ENCODE measurements at regions not wholly inside any gene's neighbourhood (a gene's known extent, or its start where the extent isn't known, plus 50 kb on each side); places are given as distances from the start of the nearest gene placed in this dataset.
A peak's percentile ranks its signal among the peaks of the same experiment; 100 is the strongest.

DNA sequence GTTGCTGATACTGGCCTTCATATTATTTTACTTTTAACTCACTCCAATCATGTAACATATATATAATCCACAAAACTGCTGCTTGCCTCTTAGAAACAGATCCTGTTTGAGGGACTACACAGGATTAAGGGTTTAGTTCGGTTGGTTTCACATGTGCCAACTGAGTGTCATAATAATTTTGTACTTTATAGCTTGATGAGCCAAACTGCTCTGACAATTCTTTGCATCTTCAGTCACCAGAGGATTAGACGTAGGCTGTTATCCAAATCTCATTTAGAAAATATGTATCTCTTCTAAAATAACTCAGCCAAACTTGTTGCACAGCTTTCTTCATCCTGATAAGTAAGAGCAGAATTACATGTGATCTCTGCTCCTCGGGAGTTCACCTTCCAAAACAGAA, 643.6 kb upstream of the PTCHD4 start:
- no peak for DNase-seq (ENCODE audit: extremely low read depth, low read depth)

DNA sequence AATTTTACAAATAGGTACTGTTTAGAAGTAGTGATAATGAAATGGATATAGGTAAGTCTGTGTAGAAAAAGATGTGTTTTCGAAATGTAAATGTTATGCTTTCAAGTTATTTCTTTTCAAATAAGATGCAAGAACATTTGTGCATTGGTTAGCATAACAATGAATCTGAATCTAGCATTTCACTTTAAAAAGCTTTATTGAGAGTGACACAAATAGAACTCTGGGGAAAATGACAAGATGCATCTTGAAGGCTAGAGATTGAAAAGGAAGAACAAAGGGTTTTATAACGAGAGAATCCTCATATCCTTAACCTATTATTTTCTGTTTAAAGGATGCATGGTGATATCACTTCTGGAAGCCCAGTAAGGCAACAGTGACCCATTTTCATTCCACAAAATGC, 639.9 kb upstream of the PTCHD4 start:
- DNase-seq (ENCODE audit: extremely low read depth, low read depth), result no peak

DNA sequence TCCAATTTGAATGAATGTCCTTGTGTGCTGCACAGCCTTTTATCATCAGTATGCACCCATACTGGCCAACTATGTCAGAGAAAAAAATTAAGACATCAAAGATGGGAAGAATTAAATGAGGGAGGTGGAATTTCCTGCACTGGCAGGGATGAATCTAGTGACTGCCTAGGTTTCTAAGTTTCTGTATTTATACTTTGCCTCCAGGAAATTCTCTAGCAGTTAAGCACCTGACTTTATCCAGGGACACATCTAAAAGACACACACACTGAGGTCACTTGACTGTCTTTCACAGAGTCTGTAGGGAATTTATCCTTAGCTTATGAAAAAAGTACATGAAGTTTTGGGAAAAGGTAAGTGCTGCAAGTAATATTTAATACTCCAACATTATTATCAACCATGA, 636.5 kb upstream of the PTCHD4 start:
- no peak for DNase-seq (ENCODE audit: extremely low read depth, low read depth)

DNA sequence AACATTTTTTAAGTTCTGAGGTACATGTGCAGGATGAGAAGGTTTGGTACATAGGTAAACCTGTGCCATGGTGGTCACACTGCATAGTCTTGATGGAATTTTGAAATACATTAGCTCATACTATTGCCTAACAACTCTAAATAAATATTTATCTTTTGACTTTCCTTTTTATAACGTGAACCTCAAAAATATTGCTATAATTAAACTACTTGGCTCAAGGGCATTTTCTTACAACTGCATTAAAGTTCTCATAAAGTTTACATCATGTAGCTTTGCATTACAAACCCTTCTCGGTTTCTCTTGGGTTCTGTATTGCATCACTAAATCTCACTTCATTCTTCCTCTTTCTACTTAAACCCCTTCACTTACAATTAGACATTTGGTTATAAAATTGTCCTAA, 636.0 kb upstream of the PTCHD4 start:
- no peak for DNase-seq (ENCODE audit: extremely low read depth, low read depth)

DNA sequence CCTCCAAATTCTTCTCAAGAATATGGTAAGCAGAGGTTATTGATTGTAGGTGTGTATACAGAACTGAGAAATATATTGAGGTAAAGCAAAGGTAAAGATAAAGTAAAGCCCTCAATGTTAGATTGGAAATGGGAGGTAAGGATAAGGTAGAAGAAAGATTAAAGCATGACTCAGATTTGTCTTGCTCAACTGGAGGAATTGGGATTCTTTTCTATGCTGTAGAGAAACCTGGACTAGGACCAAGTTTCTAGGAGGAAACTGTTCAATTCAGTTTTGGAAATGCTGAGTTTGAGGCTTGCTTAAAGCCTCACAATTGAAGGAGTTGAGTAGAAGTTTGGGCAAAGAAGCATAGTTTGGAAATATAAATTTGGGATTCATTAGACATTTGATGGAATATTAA, 634.0 kb upstream of the PTCHD4 start:
- DNase-seq (ENCODE audit: extremely low read depth, low read depth), result no peak

DNA sequence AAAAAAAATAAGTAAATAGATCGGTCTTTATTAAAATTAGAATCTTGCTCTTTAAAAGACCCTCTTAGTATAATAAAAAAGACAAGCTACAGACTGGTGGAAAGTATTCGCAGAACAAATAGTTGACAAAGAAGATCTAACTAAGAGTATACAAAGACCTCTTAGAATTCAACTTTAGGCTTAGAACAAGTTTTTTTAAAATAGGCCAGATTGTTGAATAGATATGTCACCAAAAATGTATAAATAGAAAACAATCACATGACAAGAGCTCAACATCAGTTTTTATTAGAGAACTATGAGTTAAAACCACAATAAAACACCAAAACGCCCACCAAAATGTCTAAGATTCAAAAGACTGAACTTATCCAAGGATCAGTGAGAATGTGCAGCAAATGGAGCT, 632.7 kb upstream of the PTCHD4 start:
- DNase-seq (ENCODE audit: extremely low read depth, low read depth), result no peak

DNA sequence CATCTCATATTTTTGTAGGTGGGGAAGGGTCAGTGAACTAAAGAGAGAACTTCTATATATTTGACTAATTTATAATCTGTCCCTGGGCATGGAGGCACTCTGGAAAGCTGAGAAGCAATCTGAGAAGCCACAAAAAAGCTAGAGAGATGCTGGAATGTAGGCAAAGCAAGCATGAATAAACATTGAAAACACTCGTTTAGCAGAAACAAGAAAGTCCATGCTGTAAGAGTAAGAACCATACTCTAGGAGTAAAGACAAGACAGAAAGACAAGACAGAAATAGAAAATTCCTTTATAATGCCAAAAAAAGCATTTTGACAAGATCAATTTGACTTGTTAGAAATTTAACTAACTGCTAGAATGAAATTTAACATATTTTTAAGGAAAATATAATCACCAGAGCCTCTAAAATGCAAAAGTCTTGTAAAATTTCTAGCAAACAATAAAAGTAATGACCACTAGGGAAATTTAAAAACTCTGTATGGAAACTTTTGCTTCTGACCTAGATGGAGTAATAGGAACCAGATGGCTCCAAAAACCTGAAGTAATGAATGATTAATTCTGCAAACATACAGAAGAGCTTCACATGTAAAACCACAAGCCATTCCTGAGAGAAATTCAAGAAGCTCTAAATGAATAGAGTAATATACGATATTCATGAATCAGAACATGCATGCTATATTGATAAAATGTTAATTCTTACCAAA, 625.7 kb upstream of the PTCHD4 start:
- no peak for DNase-seq (ENCODE audit: extremely low read depth, low read depth)

DNA sequence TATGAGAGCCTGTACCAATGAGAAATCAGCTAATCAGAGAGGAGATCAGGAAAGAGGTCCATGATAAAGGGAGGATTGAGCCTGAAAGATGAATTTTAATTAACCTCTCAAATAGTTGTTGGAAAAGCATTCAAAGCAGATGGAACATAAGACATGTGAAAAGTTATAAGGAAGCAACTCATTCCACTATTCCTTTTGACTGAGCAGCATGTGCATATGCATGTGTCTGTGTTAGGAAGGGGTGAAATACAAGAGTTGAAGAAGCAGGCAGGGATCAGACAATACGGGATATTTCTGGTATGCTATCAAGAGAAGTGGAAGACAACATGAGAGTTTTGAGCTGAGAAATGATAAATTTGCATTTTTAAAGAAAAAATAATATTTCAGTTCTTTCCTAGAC, 624.8 kb upstream of the PTCHD4 start:
- DNase-seq (ENCODE audit: extremely low read depth, low read depth), result no peak

DNA sequence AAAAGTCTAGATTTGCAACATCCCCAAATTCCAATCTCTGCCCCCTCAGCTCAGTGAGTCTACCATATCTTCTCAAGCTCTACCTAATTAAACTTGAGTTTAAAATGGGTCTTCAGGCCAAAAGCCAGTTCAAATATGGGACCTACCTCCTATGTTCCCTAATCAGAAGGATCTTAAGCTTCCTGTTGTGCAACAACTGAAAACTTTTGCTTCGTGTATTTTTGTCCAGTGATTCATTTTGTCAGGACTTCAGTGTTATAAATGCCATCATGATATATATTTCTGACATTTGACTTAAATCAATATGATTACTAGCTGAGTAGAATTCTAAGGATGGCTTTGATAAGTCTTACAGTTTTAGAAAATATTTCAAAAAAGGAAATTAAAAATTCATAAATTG, 622.6 kb upstream of the PTCHD4 start:
- no peak for DNase-seq (ENCODE audit: extremely low read depth, low read depth)

DNA sequence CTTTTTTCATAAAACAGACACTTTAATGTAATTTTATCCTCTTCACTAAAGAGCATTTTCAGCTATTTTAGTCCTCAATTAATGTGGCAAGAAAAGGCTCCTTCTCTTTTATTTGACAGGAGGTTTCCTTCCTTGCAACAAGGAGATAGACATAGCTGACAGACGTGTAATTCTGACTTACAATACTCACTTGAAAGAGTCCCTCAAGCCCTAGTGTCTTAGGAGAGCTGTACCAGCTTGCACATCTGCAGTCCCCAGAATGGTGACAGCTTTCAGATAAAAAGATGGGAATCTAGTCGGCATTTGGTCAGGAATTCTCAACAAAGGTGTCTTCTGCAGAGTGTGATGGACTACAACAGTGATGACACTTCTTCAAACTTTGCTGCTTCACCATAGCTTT, 603.7 kb upstream of the PTCHD4 start:
- DNase-seq (ENCODE audit: extremely low read depth, low read depth), result no peak

DNA sequence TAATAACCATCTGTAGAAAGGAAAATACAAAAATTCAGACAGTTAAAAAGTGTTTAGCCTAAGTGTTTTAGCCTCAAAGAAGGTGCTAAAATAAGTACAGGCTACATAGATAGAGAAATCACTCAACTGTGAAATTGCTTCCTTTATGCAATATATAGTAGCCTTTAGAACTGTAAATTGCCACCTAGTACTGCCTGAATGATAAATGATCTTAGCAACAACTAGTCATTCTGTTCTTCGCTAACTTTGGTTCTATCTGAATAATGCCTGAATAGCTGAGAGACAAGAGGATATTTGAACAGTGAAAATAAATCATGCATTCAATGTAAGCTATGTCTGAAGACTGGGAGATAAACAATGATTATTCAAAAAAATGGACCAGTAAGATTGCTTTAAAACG, 603.3 kb upstream of the PTCHD4 start:
- DNase-seq (ENCODE audit: extremely low read depth, low read depth), result no peak

DNA sequence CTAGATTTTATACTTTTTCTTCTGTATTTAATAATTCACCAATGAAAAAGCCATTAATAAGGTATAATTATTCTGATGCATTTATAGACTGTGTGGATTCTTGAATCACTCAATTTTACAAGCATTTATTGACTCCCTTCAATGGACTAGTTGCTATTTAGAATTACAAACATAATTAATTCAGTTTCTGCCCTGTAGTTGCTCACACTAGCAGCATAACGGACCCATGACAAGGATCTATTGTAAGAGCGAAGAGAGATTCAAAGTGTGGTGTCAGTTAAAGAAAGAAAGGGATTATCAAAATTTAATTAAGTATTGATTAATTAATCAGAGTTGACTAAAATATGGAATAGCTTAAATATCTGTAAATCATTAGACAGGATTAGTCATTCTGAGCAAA, 602.6 kb upstream of the PTCHD4 start:
- DNase-seq (ENCODE audit: extremely low read depth, low read depth), result no peak

DNA sequence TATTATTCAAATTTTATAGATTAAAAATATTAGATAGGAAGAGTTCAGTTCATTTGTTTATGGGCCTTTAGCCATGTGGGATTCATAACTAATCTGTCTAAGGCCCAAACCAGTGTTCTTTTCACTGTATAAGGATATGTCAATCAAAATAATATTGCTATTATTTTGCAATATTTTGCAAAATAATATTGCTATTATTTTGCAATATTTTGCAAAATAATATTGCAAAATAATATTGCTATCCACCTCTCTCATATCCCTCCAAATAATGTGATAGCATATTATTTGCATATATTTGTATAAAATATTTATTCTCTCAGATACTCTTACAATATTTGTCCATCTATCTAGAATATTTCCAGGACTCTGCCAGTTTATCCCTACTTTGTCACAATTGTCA, 595.3 kb upstream of the PTCHD4 start:
- no peak for DNase-seq (ENCODE audit: extremely low read depth, low read depth)

DNA sequence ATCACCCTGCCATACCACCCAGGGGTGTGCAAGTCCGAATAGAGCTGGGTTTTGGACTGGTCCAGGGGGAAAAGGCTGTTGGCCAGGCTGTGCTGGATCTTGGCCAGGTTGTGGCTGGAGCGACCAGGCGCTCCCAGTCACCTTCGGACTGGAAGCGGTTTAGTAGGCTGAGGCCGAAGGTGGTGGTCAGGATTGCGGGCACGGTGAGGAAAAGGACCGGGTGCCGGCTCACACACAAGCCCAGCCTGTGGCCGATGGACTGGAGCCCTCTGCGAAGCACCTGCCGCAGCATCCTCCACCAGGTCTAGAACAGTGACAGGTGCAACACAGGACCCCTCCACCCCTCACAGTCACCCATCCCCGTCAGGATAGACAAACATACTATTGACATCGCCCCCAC, 590.6 kb upstream of the PTCHD4 start:
- DNase-seq (ENCODE audit: extremely low read depth, low read depth), result no peak

DNA sequence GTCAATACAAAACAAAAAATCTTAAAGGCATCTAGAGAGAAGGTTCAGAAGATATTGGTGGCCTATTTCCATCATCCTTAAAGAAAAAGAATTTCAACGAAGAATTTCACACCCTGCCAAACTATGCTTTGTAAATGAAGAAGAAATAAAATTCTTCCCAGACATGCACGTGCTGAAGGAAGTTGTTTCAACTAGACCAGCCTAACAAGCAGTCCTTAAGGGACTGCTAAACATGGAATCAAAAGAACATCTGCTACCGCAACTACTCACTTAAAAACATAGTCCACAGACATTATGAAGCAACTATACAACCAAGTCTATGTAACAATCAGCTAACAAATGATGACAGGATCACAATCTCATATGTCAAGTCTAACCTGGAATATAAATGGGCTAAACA, 584.9 kb upstream of the PTCHD4 start:
- no peak for DNase-seq (ENCODE audit: extremely low read depth, low read depth)

DNA sequence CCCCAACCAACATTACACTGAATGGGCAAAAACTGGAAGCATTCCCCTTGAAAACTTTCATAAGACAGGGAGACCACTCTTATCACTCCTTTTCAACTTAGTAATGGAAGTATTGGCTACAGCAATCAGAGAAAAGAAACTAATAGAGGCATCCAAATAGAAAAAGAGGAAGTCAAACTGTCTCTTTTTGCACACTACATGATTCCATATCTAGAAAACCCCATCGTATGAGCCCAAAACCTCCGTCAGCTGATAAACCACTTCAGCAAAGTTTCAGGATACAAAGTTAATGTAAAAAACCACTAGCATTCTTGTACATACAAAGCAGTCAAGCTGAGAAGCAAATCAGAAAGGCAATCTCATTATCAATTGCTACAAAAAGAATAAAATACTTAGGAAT, 580.4 kb upstream of the PTCHD4 start:
- no peak for DNase-seq (ENCODE audit: extremely low read depth, low read depth)

DNA sequence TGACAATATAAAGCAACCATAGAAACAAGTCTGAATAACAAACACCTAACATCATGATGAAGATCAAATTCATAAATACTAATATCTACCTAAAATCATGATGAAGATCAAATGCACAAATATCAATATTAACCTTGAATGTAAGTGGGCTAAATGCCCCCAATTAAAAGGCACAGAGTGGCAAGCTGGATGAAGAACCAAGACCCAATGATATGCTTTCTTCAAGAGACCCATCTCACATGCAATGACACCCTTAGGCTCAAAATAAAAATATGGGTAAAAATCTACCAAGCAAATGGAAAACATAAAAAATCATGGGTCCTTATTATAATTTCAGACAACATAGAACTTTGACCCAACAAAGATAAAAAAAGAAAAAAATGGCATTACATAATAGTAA, 578.5 kb upstream of the PTCHD4 start:
- no peak for DNase-seq (ENCODE audit: extremely low read depth, low read depth)

DNA sequence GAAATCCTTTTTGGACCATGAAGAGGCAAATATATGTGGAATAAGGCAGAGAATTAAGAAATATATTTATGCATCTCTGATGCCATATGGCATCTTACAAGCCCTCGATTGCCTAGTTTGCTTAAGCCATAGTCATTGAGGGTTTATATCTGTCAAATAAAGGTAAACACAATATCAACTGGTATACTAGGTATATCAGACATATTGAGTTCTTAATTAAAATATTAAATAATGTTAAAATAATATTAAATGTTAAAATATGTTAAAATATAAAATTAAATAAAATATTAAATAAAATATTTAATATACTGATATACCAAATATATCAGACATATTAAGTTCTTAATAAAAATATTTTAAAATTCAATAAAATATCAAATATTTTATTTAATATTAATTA, 567.4 kb upstream of the PTCHD4 start:
- DNase-seq (ENCODE audit: extremely low read depth, low read depth), result no peak

DNA sequence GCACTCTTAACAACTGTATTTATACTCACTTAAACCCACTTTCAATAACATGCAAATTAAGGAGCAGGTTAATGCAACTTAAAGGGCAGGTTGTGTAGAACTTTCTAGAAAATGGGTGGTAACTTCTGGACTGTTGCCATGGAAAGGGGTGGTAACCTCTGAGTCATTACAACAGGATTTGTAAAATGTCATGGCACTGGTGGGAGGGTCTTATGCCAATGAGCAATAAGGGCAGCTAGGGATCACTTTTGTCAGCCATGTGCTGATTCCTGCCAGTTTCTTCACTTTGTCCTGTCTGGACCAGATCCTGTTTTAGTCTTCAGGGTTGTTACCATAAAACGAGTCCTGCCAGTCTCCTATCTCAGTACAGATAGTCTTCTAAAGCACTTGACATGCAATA, 560.5 kb upstream of the PTCHD4 start:
- peak; percentile 12 for DNase-seq (ENCODE audit: extremely low read depth, low read depth)

DNA sequence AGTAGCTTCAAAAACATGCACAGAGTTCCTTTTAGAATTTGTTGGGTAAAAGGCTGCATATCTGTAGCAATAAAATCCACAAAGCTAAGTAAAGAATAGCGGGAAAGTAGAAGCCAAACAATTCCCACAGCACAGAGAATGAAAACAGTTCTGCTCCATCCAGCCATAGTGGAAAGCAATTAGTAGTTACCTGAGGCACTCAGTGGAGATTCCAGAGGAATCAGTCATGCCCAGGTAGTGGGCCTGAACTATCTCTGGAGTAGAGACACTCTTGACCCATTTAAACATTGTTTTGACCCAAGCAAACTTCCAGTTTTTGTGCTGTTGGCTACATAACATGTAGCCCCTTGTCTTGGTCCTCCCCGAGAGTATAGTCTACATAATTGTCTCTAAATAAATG, 559.5 kb upstream of the PTCHD4 start:
- no peak for DNase-seq (ENCODE audit: extremely low read depth, low read depth)

DNA sequence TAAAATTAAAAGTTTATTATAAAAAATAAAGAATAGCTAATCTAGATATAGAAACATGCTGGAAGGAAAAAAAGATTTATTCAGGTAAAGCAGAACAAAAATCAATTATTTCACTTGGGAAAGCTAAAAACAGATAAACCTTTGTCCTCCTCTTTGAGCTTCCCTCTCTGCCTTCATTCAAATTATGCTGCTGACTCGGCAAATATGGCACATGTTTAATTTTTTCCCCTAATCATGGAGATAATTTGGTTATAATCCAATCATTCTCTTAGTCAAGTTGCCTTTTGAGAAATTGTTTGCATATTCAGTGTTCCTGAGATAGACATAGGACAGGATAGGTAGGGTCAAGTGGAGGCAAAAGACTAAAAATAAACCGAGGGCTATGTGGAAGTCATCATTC, 556.8 kb upstream of the PTCHD4 start:
- no peak for DNase-seq (ENCODE audit: extremely low read depth, low read depth)

DNA sequence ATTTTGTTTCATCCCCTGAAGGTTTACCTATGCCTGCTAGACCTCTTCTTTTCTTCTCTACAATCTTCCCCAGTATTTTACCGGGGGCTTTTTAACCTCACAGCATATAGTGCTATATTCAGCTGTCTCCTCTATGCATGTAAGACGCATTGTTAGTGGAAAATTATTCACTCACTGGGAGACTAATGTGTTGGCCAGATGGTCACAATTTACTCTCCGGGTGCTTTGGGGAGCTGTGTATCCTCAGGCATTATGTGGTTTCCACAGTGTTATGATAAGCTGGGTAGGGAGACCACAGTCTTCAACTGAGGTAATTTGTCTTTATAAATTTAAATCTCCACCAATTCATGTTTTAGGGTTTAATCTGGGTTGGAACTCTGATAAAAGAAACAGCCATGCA, 553.8 kb upstream of the PTCHD4 start:
- DNase-seq (ENCODE audit: extremely low read depth, low read depth), result no peak

DNA sequence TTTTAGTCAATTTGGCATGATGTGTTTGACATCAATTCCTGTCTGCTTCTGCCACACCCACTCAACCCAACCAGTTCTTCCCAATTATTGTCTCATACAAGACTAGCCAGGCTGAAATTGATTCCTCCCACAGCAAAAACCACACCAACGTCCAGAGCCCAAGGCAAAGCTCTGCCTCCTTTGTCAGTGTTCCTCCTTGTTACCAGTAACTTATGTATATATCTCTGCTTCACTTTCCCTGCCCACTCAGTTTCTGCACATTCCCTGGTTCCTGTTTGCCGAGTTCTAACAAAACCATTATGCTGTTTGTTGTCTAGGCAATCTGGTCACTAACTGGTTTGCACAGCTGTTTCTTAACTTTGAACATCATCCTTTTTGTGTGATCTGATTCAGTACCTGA, 547.9 kb upstream of the PTCHD4 start:
- no peak for DNase-seq (ENCODE audit: extremely low read depth, low read depth)
